NB4 (cell line): ENCODE measurements at regions not wholly inside any gene's neighbourhood (a gene's known extent, or its start where the extent isn't known, plus 50 kb on each side); places are given as distances from the start of the nearest gene placed in this dataset.

Experiments
- MYC ChIP-seq: IDR thresholded peaks from 2 replicates; pipeline ENCODE4 v1.6.1; 2011; ENCODE audit warnings: low read depth, low read length
- POLR2A ChIP-seq: IDR thresholded peaks from 2 replicates; pipeline ENCODE4 v1.6.1; 2011; ENCODE audit warnings: mild to moderate bottlenecking; ENCODE audit not compliant: insufficient read length; ENCODE audit errors: extremely low read depth
- TF ChIP-seq, protein P1 (sequence below): IDR thresholded peaks from 2 replicates; pipeline ENCODE4 v1.6.1; 2011; ENCODE audit warnings: low read depth, low read length
- TF ChIP-seq, protein P2 (sequence below): IDR thresholded peaks from one replicate; pipeline ENCODE4 v1.5.1; 2012; ENCODE audit warnings: low read depth, low read length

DNA sequence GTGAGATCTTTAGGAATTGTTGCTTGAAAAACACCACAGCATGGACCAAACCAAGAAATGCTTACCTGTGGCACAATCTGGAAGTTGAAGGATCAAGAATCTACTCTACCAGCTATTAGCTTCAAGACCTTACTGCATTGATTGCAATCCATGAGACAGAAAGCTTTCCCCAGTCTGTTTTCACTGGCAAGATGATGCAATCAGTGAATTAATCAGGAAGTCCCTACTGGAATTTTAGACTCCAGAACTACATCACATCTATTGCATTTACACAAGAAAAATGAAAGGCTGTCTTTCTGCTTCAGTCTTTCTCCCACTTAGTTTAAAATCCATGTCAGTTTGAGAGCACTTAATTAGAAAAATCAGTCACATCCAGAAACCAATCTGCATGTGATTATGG lies 191.7 kb downstream of the TFEC start:
- TF ChIP-seq POLR2A = no peak
- TF ChIP-seq, protein P1, sequence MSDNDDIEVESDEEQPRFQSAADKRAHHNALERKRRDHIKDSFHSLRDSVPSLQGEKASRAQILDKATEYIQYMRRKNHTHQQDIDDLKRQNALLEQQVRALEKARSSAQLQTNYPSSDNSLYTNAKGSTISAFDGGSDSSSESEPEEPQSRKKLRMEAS = no peak
- no peak for TF ChIP-seq MYC
- TF ChIP-seq, protein P2, sequence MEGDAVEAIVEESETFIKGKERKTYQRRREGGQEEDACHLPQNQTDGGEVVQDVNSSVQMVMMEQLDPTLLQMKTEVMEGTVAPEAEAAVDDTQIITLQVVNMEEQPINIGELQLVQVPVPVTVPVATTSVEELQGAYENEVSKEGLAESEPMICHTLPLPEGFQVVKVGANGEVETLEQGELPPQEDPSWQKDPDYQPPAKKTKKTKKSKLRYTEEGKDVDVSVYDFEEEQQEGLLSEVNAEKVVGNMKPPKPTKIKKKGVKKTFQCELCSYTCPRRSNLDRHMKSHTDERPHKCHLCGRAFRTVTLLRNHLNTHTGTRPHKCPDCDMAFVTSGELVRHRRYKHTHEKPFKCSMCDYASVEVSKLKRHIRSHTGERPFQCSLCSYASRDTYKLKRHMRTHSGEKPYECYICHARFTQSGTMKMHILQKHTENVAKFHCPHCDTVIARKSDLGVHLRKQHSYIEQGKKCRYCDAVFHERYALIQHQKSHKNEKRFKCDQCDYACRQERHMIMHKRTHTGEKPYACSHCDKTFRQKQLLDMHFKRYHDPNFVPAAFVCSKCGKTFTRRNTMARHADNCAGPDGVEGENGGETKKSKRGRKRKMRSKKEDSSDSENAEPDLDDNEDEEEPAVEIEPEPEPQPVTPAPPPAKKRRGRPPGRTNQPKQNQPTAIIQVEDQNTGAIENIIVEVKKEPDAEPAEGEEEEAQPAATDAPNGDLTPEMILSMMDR = no peak
